ENCODE measurements at regions not wholly inside any gene's neighbourhood (a gene's known extent, or its start where the extent isn't known, plus 50 kb on each side); places are given as distances from the start of the nearest gene placed in this dataset.

DNA sequence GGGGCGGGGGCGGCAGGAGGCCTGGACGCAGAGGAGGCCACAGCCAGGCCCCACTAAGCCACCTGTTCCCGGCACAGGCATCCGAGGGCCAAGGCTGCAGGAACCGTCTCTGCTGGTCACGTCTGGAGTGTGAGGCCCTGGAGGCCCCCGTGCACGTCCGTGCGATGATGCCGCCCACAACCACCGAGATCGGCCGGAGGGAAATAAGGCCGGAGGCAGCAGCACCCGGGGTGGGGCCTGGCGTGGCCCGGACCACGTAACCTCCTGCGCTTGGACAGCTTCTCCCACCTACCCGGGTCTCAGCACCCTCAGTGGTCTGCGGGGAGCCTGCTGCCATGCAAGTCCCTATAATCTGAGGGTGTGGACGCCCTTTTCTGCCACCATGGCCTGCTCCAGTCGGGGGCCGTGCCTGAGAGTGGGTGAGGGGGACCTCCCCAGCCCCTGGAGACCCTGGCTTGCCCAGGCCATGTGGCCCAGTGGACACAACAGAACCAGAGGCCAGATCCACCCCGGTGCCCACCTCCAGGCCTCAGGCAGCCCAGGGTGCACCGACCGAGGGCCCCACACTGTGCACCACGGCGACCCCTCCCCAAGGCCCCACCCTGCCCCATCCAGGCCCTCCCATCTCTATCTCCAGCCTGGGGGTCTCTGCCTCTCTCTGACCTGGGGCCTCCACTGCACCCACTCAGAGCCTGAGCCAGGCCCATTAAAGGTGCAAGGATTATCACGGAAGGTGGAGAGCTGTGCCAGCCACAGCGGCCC is 83.1 kb downstream of the PDGFA start:
- no peak for DNase-seq (ENCODE audit: low spot score)

DNA sequence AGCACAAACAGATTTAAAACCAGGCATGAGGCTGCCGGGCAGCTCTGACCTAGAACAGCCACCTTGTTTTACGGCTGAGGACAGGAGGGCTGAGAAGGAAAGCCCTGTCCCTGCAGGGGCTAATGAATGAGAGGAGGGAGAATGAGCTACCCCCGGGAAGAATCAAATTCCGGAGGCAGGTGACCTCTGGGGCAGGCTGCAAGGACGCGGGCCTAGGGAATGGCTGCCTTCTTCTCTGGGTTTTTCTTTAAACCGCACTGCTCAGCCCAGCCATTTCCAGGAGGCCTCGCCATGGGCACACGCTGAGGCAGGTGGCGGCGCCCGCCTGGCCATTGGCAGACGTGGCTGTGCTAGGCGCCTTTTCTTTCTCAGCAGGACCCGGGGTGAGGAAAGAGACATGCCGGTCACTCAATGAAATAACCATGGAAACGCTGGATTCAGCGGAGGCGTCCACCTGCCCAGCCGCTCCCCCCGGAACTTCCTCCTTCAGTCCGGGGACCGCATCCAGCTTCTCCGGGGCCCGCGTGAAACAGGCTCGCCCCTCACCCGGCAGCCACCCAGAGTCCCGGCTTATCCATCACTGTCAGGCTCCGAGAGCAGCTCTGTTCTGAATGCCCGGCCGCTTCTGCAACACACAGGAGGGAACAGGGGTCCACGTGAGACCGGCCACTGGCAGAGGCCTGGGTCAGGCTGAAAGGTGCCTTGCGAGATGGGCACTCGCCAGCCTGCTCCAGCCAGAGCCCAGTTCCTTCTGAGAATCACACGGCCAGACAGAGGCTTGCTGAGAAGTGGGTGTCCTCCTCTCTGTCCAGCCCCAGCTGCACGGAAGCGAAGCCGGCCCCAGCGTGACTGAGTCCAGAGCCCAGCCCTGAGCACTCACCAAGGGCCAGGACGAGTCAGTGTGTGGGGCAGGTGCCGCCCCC is 82.1 kb downstream of the PDGFA start:
- no peak for DNase-seq (ENCODE audit: low spot score)

DNA sequence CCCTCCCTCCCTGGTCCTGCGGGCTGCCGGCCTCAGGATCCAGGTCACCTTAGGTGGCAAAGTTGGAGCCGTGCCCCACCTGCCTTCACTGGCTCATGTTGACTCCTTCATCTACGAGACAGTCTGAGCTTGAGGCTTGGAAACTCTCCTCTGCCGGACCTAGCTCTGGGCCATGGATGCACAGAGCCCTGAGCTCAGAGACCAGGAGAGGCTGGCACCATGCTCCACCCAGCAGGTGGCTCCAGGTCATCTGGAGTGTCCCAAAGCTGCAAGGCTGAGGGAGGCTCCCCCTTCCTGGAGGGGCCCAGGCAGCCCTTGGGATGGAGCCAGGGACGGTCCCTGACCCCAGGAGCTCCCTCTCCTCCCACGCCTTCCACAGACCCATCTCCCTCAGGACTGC is 81.3 kb downstream of the PDGFA start:
- no peak for DNase-seq (ENCODE audit: low spot score)

DNA sequence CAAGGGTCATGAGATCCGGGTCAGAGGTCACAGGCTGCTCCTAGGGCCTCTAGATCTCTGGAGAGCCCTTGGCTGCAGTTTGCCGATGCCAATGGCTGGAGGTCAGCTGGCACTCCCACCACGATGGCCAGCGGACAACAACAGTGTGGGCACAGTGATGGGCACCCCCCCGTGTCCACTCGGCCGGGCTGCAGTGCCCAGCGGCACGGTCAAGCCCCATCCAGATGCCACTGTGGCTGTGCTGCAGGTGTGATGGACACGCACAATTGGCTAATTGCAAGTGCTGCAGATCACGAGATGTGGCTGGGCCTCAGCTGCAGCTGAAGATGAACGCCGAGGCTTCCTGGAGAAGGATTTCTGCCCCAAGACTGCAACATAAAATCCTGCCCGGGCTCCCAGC is 80.7 kb downstream of the PDGFA start:
- no peak for DNase-seq (ENCODE audit: low spot score)

DNA sequence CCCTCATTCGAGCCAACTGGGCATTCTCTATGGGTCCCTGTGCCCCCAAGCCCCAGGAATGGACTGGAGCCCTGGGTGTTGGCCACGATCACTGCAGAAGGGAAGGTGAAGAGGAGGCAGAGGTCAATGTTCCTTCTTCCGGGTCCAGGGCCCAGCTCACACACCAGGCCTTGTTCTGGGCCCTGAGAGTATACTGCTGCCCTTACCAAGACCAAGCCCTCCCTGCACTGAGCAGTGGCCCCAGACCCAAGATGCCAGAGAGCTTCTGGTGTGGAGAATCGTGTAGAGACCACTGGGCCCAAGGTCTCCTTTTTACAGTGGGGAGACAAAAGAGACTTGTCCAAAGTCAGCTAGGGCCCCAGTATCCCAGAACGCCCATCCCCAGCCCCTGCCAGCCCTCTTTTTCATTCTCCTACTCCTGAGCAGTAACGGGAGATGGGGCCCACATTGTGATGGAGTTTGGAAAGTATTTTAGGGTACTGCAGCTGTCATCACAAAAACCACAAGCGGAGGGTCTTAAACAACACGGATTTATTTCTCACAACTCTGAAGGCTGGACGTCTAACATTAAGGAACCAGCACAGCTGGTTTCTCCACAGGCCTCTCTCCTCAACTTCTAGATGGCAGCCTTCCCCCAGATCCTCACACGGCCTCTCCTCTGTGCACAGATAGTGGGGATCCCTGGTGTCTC is 79.4 kb downstream of the PDGFA start:
- no peak for DNase-seq (ENCODE audit: low spot score)

DNA sequence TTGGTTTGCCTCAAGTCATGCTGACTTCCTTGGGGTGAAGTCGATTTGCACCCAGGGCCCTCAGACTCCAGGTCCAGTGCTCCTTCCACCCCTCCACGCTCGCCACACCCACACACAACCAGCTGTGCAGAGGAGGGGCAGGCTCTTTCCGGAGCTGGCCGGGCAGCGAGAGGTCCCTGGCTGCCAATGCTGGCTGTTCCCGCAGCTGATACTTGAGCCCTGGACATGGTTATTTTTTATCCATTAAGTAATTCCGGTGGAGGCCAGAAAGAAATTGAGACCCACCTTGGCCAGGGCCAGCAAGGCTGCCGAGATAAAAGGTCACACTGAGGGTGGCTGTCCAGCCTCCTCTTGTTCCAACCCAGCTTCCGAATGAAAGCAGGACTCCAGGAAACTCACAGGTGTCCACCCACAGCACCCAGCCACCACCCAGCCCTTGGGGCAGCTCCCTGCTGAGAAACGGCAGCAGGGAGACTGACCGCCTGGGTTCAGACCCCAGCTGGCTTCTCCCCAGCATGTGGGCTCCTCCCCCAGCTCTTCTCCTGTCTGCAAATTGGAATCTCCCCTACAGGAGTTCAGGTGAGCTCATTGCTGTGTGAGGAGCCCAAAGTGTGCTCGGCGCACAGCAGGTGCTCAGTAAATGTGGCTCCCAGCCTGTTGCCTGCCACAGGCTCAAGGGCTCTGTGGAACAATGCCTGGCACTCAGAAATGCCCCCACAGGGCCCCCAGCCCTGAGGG is 77.8 kb downstream of the PDGFA start:
- no peak for DNase-seq (ENCODE audit: low spot score)

DNA sequence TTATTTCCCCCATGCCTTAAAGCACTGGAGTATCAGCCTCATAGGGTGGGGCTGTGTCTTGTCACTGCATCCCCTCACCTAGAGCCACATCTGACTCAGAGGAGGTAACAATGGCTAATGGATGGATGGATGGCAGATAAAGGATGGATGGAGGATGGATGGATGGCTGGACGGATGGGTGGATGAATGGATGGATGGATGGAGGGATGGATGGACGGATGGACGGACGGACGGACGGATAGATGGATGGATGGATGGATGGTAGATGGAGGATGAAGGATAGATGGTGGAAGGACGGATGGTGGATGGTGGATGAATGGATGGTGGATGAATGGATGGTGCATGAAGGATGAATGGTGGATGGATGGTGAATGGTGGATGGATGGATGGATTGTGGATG is 77.2 kb downstream of the PDGFA start:
- no peak for DNase-seq (ENCODE audit: low spot score)

DNA sequence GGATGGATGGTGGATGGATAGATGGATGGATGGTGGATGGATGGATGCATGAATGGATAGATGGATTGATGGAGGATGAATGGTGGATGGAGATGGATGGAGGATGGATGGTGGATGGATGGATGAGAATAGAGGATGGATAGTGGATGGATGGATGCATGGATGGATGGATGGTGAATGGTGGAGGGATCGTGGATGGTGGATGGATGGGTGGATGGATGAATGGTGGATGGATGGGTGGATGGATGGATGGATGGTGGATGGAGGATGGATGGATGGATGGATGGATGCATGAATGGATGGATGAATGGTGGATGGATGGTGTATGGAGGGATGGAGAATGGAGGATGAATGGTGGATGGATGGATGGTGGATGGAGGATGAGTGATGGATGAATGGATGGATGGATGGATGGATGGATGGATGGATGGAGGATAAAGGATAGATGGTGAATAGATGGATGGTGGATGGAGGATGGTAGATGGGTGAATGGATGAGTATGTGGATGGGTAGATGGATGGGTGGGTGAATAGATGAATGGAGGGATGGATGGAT is 76.3 kb downstream of the PDGFA start:
- no peak for DNase-seq (ENCODE audit: low spot score)

DNA sequence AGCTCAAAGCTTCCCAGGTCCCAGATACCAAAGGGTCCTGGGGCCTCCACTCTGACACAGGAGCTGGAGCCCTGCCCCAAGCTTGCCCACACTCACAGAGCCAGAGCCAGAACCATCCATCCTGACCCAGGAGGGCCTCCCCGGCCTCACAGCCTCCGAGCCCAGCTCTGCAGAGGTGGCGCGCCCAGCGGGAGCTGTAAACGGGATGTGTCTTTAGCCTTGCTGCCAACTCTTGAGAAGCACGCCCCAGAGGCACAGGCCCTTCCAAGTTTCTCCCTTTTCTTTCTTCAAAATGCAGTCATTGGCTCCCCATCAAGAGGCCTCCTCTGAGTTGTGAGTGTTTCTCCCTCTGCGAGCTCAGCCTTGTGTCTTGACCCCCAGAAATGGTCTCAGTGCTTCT is 75.0 kb downstream of the PDGFA start:
- no peak for DNase-seq (ENCODE audit: low spot score)

DNA sequence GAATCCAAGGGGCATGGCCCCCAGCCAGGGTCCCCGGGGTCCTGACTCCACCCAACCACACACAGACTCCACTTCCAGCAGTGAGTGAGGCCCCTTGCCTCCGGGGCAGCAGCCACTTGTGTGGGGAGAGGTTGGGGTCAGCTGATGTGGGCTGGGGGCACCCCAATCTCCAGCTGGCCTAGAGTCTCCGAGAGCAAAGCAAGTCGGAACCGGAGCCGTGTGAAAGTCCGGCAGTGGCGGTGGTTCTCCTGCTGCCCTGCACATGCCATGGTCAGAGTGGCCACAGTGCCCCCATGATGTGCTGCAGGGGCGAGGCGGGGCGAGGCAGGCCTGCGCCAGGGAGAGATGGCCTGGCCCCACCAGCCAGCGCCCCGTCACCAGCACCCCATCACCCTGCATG is 74.6 kb downstream of the PDGFA start:
- no peak for DNase-seq (ENCODE audit: low spot score)

DNA sequence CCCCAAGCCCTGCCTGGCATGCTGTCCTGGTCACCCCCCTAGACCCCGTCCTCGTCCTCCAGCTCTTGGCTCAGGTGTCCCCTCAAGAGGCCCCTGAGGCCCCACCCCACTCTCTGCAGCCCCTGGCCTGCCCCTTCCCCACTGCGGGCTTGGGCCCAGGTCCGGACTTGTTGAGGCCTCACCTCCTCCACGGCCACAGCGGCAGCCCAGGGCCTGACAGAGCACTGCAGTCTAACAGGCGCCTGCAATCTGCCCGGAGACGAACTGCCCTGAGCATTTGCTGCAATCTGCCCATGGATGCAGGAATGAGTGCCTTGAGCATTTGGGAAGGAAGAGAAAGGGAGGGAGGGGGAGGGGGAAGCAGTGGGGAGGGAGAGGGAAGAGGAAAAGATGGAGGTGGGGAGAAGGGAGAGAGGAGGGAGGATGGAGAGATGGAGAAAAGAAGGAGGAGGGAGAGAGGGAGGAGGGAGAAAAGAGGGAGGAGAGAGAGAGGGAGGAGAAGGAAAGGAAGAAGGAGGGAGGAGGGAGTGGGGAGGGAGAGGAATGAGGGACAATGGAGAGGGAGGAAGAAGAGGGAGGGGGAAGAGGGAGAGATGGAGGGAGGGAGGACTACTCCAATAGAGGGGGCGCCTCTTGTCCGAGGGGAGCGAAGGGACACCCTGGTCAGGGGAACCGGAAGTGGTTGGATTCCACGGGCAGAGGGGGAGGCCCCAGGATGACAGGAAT is 73.9 kb downstream of the PDGFA start:
- DNase-seq (ENCODE audit: low spot score) = no peak

DNA sequence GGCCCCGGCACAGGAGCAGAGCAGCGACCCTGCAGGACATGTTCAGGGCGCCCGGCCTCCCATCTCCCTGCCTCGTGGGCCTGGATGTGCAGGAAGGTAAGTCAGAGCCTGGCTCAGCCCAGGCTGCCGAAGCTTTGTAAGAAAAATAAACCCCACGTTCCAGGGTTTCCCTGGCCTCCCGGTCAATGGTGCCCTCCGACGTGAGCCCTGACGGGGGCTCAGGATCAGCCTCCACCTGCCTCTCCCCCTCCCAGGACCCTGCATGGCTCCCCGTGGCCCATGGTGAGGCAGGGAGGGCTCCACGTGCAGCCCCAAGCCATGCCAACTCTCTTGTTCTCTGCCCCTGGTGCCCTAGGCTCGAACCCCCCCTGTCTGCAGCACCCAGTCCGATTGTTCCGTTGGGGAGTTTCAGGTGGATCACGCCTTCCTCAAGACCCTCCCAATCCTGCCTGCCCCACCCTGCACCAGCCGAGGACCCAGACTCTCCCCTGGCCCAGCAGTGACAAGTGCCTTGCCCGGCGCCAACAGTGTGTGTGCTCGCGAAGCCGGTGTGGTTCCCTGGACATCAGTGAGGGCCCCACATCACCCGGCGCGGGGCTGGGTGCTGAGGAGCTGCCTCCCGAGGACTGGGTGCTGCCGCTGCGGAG is 73.2 kb downstream of the PDGFA start:
- DNase-seq (ENCODE audit: low spot score) = no peak

Measured in mesenteric fat pad (tissue), 1 donor.